ENCODE measurements at regions not wholly inside any gene's neighbourhood (a gene's known extent, or its start where the extent isn't known, plus 50 kb on each side); places are given as distances from the start of the nearest gene placed in this dataset.
"Not testable (repeated sequence)": the region's sequence is repeated elsewhere in the genome, so short reads cannot be mapped to it uniquely, and the experiment has no call there.

DNA sequence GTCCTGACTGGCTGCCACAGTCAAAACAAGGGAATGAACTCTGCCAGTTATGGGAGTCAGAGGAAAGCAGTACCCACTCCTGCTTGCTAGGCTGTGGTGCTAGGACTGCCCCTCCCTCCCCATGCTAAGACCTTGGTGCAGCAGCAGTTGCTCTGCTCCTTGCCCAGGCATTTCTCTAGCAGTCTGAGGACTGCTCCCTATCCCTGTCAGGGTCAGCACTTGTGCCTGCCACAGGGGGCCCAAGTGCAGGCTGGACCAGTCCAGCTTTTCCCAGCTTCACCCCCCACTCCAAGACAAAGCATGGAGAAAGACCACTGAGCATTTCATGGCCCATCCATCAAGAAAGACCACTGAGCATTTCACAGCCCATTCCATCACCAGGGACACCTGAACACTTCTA, 305.8 kb upstream of the CLEC14A start:
- Histone ChIP-seq H3K36me3 (ENCODE audit: control insufficient read depth in 1 of 2, insufficient read depth in 2 of 2, low read length in 2 of 2) (no peaks in the 10 kb centered on the region), H3K27me3 (ENCODE audit: low read depth, low read length) (no peaks in the 10 kb centered on the region), H3K9me3 (ENCODE audit: control insufficient read depth in 1 of 2, low read length in 2 of 2) (peaks cover 0 to 23% of the 10 kb centered on the region in 2 donors), H3K4me3 (ENCODE audit: low read depth in 1 of 2, low read length in 2 of 2) (peak overlapping the region in 1 of 2 donors; percentile 22), H3K27ac (ENCODE audit: low read length) (no peak overlapping the region), H3K4me1 (ENCODE audit: control insufficient read depth in 1 of 2, insufficient read depth in 2 of 2, low read length in 2 of 2) (no peaks in the 10 kb centered on the region)

- H3K9me3 ChIP-seq (ENCODE audit: control insufficient read depth in 1 of 2, low read length in 2 of 2): peaks cover 0 to 23% of the 10 kb centered on the region in 2 donors
These were observed 303.8 kb upstream of the CLEC14A start for GRCh38 chr14:38559711-38560110.

DNA sequence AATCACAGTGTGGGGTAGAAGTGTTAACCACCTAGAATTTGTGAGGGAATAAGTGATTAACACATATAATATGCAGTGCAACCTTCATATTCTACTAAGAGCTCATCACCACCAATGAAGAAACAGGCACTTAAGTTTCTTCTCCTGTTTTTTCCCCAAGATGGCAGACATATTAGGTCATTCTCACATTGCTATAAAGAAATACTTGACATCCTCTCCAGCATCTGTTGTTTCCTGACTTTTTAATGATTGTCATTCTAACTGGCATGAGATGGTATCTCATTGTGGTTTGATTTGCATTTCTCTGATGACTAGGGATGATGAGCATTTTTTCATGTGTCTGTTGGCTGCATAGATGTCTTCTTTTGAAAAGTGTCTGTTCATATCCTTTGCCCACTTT, 301.5 kb upstream of the CLEC14A start:
- H3K36me3 ChIP-seq (ENCODE audit: control insufficient read depth in 1 of 2, insufficient read depth in 2 of 2, low read length in 2 of 2); H3K4me3 ChIP-seq (ENCODE audit: low read depth in 1 of 2, low read length in 2 of 2); H3K4me1 ChIP-seq (ENCODE audit: control insufficient read depth in 1 of 2, insufficient read depth in 2 of 2, low read length in 2 of 2); H3K27me3 ChIP-seq (ENCODE audit: low read depth, low read length); H3K27ac ChIP-seq (ENCODE audit: low read length): not testable (repeated sequence)
- H3K9me3 ChIP-seq (ENCODE audit: control insufficient read depth in 1 of 2, low read length in 2 of 2): peaks cover 0 to 17% of the 10 kb centered on the region in 2 donors

More at GRCh38 chr14:38559711-38560110, 303.8 kb upstream of the CLEC14A start:
- no peaks in the 10 kb centered on the region for H3K4me1 ChIP-seq (ENCODE audit: control insufficient read depth in 1 of 2, insufficient read depth in 2 of 2, low read length in 2 of 2)
- no peak overlapping the region for H3K27ac ChIP-seq (ENCODE audit: low read length)
- no peaks in the 10 kb centered on the region for H3K36me3 ChIP-seq (ENCODE audit: control insufficient read depth in 1 of 2, insufficient read depth in 2 of 2, low read length in 2 of 2)
- no peaks in the 10 kb centered on the region for H3K27me3 ChIP-seq (ENCODE audit: low read depth, low read length)
- H3K4me3 ChIP-seq (ENCODE audit: low read depth in 1 of 2, low read length in 2 of 2): no peak overlapping the region

DNA sequence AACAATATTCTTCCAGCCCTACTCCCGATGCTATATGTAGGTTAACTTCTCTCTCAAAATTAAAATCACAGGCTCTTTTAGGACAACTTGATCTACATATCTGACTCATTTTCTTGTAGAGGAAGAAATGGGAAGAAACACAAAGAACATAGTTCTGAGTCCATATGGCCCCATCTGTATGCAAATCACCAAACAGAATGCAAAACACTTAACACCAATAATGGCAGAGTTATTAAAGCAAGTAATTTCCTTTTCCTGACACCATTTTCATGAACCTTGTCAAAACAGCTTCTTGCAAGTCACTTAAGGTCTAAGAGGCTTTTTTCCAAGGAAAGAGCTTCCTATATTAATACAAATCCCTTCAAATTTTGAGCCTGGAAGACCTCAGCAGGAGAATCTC, 300.4 kb upstream of the CLEC14A start:
- H3K9me3 ChIP-seq (ENCODE audit: control insufficient read depth in 1 of 2, low read length in 2 of 2): peaks cover 0 to 9% of the 10 kb centered on the region in 2 donors
- no peaks in the 10 kb centered on the region for H3K36me3 ChIP-seq (ENCODE audit: control insufficient read depth in 1 of 2, insufficient read depth in 2 of 2, low read length in 2 of 2)
- no peaks in the 10 kb centered on the region for H3K4me1 ChIP-seq (ENCODE audit: control insufficient read depth in 1 of 2, insufficient read depth in 2 of 2, low read length in 2 of 2)
- H3K27ac ChIP-seq (ENCODE audit: low read length): no peak overlapping the region
- no peaks in the 10 kb centered on the region for H3K27me3 ChIP-seq (ENCODE audit: low read depth, low read length)
- H3K4me3 ChIP-seq (ENCODE audit: low read depth in 1 of 2, low read length in 2 of 2): no peak overlapping the region

- H3K27me3 ChIP-seq (ENCODE audit: low read depth, low read length): no peaks in the 10 kb centered on the region
- H3K9me3 ChIP-seq (ENCODE audit: control insufficient read depth in 1 of 2, low read length in 2 of 2): no peaks in the 10 kb centered on the region
- no peaks in the 10 kb centered on the region for H3K36me3 ChIP-seq (ENCODE audit: control insufficient read depth in 1 of 2, insufficient read depth in 2 of 2, low read length in 2 of 2)
- H3K4me1 ChIP-seq (ENCODE audit: control insufficient read depth in 1 of 2, insufficient read depth in 2 of 2, low read length in 2 of 2): no peaks in the 10 kb centered on the region
- H3K4me3 ChIP-seq (ENCODE audit: low read depth in 1 of 2, low read length in 2 of 2): no peak overlapping the region
- H3K27ac ChIP-seq (ENCODE audit: low read length): no peak overlapping the region
These were observed 298.1 kb upstream of the CLEC14A start for GRCh38 chr14:38554026-38554425.

- no peaks in the 10 kb centered on the region for H3K27me3 ChIP-seq (ENCODE audit: low read depth, low read length)
- no peaks in the 10 kb centered on the region for H3K9me3 ChIP-seq (ENCODE audit: control insufficient read depth in 1 of 2, low read length in 2 of 2)
- no peaks in the 10 kb centered on the region for H3K36me3 ChIP-seq (ENCODE audit: control insufficient read depth in 1 of 2, insufficient read depth in 2 of 2, low read length in 2 of 2)
- H3K4me3 ChIP-seq (ENCODE audit: low read depth in 1 of 2, low read length in 2 of 2): no peak overlapping the region
- no peak overlapping the region for H3K27ac ChIP-seq (ENCODE audit: low read length)
- H3K4me1 ChIP-seq (ENCODE audit: control insufficient read depth in 1 of 2, insufficient read depth in 2 of 2, low read length in 2 of 2): no peaks in the 10 kb centered on the region
These were observed 297.7 kb upstream of the CLEC14A start for GRCh38 chr14:38553586-38553985.

DNA sequence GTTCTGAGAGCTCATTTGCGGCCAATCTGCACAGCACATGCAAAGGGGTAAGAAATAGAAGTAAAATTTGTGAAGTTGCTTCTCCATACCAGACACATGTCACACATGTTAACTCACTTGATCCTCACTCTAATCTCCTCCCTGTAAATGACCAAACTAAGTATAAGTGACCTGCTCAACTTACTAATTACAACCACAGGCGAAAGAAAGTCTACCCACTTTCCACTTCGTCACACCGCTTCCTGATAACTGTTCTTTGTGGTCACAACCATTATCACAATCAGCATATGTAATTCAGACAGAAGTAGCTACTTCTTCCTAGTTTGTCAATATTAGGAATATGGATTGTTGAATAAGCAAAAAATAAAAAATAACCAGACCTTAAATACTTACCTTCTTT, 293.7 kb upstream of the CLEC14A start:
- no peak overlapping the region for H3K4me3 ChIP-seq (ENCODE audit: low read depth in 1 of 2, low read length in 2 of 2)

GRCh38 chr14:38547961-38548490, 292.1 kb upstream of the CLEC14A start:
- Histone ChIP-seq H3K27ac (ENCODE audit: low read length) (no peak overlapping the region), H3K4me1 (ENCODE audit: control insufficient read depth in 1 of 2, insufficient read depth in 2 of 2, low read length in 2 of 2) (no peaks in the 10 kb centered on the region), H3K36me3 (ENCODE audit: control insufficient read depth in 1 of 2, insufficient read depth in 2 of 2, low read length in 2 of 2) (no peaks in the 10 kb centered on the region), H3K27me3 (ENCODE audit: low read depth, low read length) (no peaks in the 10 kb centered on the region), H3K4me3 (ENCODE audit: low read depth in 1 of 2, low read length in 2 of 2) (no peak overlapping the region), H3K9me3 (ENCODE audit: control insufficient read depth in 1 of 2, low read length in 2 of 2) (no peaks in the 10 kb centered on the region)

More for the DNA sequence above, 293.7 kb upstream of the CLEC14A start:
- H3K9me3 ChIP-seq (ENCODE audit: control insufficient read depth in 1 of 2, low read length in 2 of 2): no peaks in the 10 kb centered on the region
- no peaks in the 10 kb centered on the region for H3K36me3 ChIP-seq (ENCODE audit: control insufficient read depth in 1 of 2, insufficient read depth in 2 of 2, low read length in 2 of 2)
- H3K4me1 ChIP-seq (ENCODE audit: control insufficient read depth in 1 of 2, insufficient read depth in 2 of 2, low read length in 2 of 2): no peaks in the 10 kb centered on the region
- no peak overlapping the region for H3K27ac ChIP-seq (ENCODE audit: low read length)
- no peaks in the 10 kb centered on the region for H3K27me3 ChIP-seq (ENCODE audit: low read depth, low read length)

- H3K27ac ChIP-seq (ENCODE audit: low read length): no peak overlapping the region
- no peaks in the 10 kb centered on the region for H3K4me1 ChIP-seq (ENCODE audit: control insufficient read depth in 1 of 2, insufficient read depth in 2 of 2, low read length in 2 of 2)
- H3K36me3 ChIP-seq (ENCODE audit: control insufficient read depth in 1 of 2, insufficient read depth in 2 of 2, low read length in 2 of 2): no peaks in the 10 kb centered on the region
- no peaks in the 10 kb centered on the region for H3K9me3 ChIP-seq (ENCODE audit: control insufficient read depth in 1 of 2, low read length in 2 of 2)
- H3K4me3 ChIP-seq (ENCODE audit: low read depth in 1 of 2, low read length in 2 of 2): no peak overlapping the region
- H3K27me3 ChIP-seq (ENCODE audit: low read depth, low read length): no peaks in the 10 kb centered on the region
These were observed 291.1 kb upstream of the CLEC14A start for GRCh38 chr14:38546932-38547551.

DNA sequence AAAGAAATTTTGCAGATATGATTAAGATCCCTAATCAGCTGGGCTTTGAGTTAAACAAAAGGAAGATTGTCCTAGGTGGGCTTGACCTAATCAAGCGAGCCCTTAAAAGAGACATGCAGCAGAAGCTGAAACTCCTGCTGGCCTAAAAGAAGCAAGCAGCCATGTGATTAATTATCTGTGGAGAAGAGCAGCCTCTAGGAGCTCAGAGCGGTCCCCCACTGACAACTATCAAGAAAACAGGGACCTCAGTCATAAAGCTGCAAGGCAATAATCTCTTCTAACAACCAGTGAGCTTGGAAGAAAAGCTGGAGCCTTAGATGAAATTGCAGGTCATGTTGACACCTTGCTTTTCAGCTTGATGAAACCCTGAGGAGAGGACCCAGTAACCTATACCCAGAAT, 288.9 kb upstream of the CLEC14A start:
- Histone ChIP-seq H3K36me3 (ENCODE audit: control insufficient read depth in 1 of 2, insufficient read depth in 2 of 2, low read length in 2 of 2) (no peaks in the 10 kb centered on the region), H3K27ac (ENCODE audit: low read length) (no peak overlapping the region), H3K27me3 (ENCODE audit: low read depth, low read length) (no peaks in the 10 kb centered on the region), H3K4me1 (ENCODE audit: control insufficient read depth in 1 of 2, insufficient read depth in 2 of 2, low read length in 2 of 2) (no peaks in the 10 kb centered on the region), H3K4me3 (ENCODE audit: low read depth in 1 of 2, low read length in 2 of 2) (no peak overlapping the region), H3K9me3 (ENCODE audit: control insufficient read depth in 1 of 2, low read length in 2 of 2) (no peaks in the 10 kb centered on the region)

- not testable (repeated sequence) for H3K36me3 ChIP-seq (ENCODE audit: control insufficient read depth in 1 of 2, insufficient read depth in 2 of 2, low read length in 2 of 2); H3K27ac ChIP-seq (ENCODE audit: low read length); H3K27me3 ChIP-seq (ENCODE audit: low read depth, low read length); H3K4me3 ChIP-seq (ENCODE audit: low read depth in 1 of 2, low read length in 2 of 2); H3K9me3 ChIP-seq (ENCODE audit: control insufficient read depth in 1 of 2, low read length in 2 of 2); H3K4me1 ChIP-seq (ENCODE audit: control insufficient read depth in 1 of 2, insufficient read depth in 2 of 2, low read length in 2 of 2)
These were observed 288.0 kb upstream of the CLEC14A start for GRCh38 chr14:38543851-38544250.

DNA sequence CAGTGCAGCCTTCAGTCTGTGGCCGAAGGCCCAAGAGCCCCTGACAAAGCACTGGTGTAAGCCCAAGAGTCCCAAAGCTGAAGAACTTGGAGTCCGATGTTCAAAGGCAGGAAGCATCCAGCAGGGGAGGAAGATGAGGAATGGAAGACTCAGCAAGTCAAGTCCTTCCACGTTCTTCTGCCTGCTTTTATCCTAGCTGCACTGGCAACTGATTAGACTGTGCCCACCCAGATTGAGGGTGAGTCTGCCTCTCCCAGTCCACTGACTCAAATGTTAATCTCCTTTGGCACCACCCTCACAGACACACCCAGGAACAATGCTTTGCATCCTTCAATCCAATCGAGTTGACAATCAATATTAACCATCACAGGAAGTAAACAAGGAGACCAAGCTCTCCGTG, 282.2 kb upstream of the CLEC14A start:
- H3K27me3 ChIP-seq (ENCODE audit: low read depth, low read length); H3K36me3 ChIP-seq (ENCODE audit: control insufficient read depth in 1 of 2, insufficient read depth in 2 of 2, low read length in 2 of 2); H3K4me1 ChIP-seq (ENCODE audit: control insufficient read depth in 1 of 2, insufficient read depth in 2 of 2, low read length in 2 of 2); H3K4me3 ChIP-seq (ENCODE audit: low read depth in 1 of 2, low read length in 2 of 2); H3K9me3 ChIP-seq (ENCODE audit: control insufficient read depth in 1 of 2, low read length in 2 of 2); H3K27ac ChIP-seq (ENCODE audit: low read length): not testable (repeated sequence)
